ENCODE measurements at regions not wholly inside any gene's neighbourhood (a gene's known extent, or its start where the extent isn't known, plus 50 kb on each side); places are given as distances from the start of the nearest gene placed in this dataset.

DNA sequence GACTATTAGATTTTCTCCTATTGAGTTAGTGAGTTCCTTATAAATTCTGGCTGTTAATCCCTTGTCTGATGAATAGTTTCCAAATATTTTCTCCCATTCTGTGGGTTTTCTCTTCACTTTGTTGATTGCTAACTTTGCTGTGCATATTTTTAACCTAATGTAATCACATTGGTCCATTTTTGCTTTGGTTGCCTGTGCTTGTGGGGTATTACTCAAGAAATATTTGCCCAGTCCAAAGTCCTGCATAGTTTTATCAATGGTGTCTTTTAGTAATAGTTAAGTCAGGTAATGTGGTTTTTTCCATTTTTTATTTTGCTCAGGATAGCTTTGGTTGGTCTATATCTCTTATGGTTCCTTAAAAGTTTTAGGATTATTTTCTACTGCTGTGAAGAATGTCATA is 490.3 kb downstream of the ARAP2 start:
- DNase-seq = no peak

GRCh38 chr4:35757836-35758235 is 486.5 kb downstream of the ARAP2 start:
- DNase-seq = no peak

DNA sequence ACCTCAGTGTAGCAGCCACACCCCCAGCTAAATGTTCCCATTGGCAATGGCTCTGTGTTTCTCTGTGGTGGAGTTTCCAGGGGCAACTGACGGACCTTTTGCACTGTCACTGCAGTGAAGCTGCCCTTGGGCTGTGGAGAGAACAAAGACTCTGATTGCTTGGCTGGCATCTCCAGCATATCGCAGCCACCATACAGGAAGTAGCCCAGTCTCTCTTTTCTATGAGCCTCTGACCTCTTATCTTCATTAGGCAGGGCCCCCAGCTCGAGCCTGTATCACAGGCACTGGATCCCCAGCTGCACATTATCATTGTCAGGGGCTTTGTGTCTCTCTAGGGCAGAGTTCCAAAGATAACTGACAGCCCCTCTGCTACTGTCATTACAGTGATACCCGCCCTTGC is 483.5 kb downstream of the ARAP2 start:
- DNase-seq = no peak

GRCh38 chr4:35771571-35771970 is 472.7 kb downstream of the ARAP2 start:
- no peak for DNase-seq

- no peak for DNase-seq
Observed at GRCh38 chr4:35772291-35772690, 472.0 kb downstream of the ARAP2 start.

DNA sequence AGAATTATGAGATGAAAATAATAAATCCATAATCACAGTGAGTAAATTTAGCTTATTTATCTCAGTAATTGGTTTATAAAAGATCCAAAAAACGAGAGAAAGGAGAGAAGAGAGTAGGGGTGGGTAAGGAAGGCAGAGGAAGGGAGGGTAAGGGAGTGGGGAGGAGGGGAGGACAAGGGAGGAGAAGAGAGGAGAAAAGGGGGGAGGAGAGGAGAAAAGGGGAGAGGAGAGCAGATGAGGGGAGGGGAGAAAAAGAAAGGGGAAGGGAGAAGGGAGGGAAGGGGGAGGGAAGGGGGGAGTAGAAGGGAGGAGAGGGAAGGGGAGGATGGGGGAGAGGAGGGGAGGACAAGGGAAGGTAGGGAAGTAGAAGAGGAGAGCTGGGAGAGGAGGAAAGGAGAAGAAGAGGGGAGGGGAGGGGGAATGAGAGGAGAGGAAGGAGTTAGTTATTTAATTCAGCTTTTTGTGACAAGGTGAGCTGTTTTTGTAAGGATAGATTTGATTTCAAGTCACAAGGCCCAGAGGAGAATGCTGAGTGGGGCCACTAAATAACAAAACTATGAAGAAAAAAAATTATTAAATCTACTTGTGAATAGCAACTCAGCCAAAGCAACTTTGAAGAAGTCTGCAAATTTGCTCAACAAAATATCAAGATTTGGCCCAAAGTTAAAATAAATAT is 454.3 kb downstream of the ARAP2 start:
- no peak for DNase-seq

- DNase-seq = no peak
Observed at GRCh38 chr4:35793045-35793722, 451.1 kb downstream of the ARAP2 start.

DNA sequence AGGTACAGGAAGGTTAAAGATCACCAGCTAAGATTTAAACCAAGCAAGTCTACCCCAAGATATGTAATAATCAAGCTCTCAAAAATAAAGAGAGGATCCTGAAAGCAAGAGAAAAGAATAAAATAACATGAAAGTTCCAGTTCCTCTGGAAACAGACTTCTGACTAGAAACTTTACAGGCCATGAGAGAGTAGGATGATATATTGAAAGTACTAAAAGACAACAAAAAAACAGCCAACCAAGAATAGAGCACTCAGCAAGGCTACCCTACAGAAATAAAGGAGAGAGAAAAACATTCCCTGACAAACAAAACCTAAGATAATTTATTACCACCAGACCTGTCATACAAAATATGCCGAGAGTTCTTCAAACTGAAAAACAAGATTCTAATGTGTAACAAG is 450.5 kb downstream of the ARAP2 start:
- DNase-seq = no peak

GRCh38 chr4:35800669-35801068 is 443.6 kb downstream of the ARAP2 start:
- DNase-seq = no peak

GRCh38 chr4:35802644-35803043 is 441.7 kb downstream of the ARAP2 start:
- DNase-seq = no peak

GRCh38 chr4:35818520-35818919 is 425.8 kb downstream of the ARAP2 start:
- DNase-seq = no peak

DNA sequence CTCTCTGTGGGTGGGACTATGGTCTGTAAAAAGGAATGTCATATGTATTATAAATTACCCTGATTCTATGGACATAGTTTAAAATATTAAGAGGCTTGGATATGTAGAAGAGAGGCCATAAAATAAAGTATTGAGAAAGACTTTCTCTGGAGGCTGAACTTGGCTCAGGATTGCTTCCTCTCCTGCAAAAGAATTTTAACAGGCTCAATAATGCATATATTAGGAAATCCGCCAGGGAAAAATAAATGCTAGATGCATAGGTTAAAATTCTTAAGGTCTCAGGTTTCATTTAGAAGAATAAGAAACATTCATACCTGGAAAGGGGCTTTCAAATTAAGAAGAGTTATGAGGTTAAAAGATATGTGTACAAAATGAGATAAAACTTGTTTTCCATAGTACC is 424.3 kb downstream of the ARAP2 start:
- DNase-seq = no peak

DNA sequence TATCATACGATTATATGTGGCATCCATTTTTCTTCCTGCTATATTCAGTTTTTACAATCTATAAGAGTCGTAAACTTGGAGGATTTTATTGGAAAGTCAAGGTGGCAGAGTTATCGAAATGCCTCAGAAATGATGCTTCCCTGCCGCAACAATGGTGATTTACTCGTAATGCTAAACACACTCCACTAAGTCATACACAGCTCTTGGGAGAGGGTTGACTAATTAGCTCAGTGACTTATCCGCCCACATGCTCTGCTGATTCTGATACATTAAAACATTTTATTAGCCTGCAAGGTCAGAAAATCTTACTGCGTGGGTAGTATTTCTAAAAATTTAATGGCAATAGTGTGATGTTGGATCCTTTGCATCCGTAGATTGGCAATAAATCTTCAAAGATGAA is 420.1 kb downstream of the ARAP2 start:
- DNase-seq = no peak

GRCh38 chr4:35835893-35836292 is 408.4 kb downstream of the ARAP2 start:
- no peak for DNase-seq

DNA sequence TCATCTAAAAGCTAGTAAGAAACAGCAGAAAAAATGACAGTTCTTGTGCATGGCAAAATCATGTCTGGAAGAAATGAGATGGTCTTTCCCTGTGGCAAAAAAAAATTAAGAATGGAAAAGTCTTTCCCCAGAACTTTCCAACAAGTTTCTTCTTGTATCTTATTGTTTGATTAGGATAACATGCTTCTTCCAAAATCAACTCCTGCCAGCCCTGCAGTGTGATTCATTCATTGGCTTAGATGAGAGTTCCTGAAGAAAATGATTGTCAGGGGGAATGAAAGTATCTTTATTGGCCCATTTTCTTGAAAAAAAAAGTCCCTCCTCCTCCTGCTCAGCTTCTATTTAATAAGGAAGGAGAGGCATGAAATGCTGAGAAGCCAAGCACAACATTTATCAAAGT is 407.7 kb downstream of the ARAP2 start:
- no peak for DNase-seq

DNA sequence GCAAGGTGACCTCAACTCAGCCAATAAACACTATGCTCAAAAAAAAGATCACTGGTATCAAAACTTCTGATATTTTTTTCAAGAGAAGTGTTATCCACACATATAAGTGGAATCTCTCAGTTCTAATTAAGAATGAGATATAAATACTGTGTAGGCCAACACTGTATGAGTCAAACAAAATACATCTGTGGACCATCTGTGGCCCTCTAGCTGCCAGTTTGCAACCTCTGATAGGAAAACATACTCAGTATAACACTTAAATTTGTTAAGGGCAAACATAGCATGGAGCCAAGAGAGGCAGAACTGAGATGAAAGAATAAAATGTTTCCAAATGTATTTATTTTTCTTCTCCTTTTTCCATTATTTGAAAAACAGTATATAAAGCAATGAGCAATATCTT is 377.3 kb downstream of the ARAP2 start:
- DNase-seq = no peak

DNA sequence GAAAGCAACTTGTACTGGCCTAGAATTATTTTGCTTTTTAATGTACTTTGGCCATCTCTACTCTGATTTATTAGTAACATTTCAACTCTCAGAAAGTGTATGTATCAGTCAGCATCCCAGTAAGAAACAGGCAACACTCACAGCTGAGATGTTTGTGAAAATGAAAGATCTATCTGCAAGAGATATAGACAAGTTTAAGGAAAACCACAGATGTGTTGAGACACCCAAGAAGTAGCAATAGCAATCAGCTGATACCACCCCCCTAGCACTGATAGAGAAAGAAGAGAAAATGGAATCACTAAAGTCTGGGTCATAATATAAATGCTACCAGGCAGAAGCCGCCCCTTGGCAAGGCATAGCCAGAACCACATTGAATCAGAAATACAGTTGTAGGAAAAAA is 372.0 kb downstream of the ARAP2 start:
- DNase-seq = no peak

DNA sequence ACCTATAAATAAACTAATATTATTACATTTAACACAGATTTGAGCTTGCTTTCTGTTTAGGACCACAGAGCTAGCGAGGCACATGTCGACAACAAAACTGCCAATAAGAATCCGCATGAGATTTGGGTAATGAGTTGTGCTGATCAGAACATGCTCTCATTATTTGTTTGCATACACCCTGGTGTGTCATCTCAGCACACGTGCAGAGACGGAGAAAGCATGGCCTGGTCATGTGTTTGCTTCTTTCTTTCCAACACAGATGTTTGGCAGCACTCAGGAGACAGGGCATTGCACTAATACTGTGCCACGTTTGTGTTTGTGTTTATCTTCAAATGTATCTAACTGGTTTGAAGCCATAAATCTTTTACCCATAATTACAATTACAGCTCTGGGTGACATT is 364.8 kb downstream of the ARAP2 start:
- no peak for DNase-seq

- no peak for DNase-seq
Observed at GRCh38 chr4:35883108-35883507, 361.2 kb downstream of the ARAP2 start.

GRCh38 chr4:35884714-35885480 is 359.4 kb downstream of the ARAP2 start:
- no peak for DNase-seq

DNA sequence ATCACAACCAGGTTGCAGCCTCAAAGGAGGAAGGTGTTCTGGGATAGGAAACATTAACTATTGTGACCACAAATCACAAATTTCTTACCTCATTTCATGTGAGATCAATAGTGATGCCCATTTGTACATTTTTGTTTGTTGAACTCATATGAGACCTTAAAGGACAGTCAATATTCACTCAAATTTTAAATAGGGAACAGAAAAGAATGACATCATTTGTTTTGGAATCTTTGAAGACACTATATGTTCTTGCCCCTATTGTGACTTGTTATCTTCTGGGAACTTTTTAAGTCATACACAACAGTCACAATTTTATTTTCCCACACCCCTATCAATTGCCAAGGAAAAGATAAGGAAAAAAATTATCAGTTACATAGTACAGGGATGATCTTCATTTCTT is 346.5 kb downstream of the ARAP2 start:
- no peak for DNase-seq

GRCh38 chr4:35900286-35901243 is 343.7 kb downstream of the ARAP2 start:
- DNase-seq = no peak

DNA sequence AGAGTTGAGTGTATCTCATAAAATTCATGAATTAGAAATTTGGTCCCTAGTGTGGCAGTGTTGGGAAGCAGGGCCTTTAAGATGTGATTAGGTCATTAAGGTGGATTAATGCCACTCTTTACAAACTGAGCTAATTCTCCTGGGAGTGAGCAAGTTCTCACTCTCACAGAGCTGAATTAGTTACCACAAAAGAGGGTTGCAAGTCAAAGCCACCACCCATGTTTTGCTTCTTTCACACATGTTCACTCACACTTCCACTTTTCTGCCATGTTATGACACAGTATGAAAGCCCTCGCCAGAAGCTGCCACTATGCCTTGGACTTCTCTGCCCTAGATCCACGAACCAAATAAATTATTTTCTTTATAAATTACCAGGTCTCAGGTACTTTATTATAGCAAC is 332.1 kb downstream of the ARAP2 start:
- no peak for DNase-seq
